GM12875 (cell line): ENCODE measurements at regions not wholly inside any gene's neighbourhood (a gene's known extent, or its start where the extent isn't known, plus 50 kb on each side); places are given as distances from the start of the nearest gene placed in this dataset.
"Not testable (repeated sequence)": the region's sequence is repeated elsewhere in the genome, so short reads cannot be mapped to it uniquely, and the experiment has no call there.

Experiments used
- H3K4me3 ChIP-seq: one replicate; pipeline ENCODE4 v1.5.1; 2011; ENCODE audit warnings: low read depth, low read length, control low read depth
- CTCF ChIP-seq: IDR thresholded peaks from 2 replicates; pipeline ENCODE4 v1.5.1; 2011; ENCODE audit warnings: low read depth, mild to moderate bottlenecking, control low read depth, inconsistent platforms, low read length, moderate library complexity, borderline replicate concordance; ENCODE audit not compliant: insufficient read depth

- TF ChIP-seq CTCF: no peak
- no peak overlapping the region for H3K4me3 ChIP-seq
Measured at GRCh38 chr18:39319141-39319540, 1753.5 kb upstream of the CELF4 start.

GRCh38 chr18:39318462-39318861 is 1752.9 kb upstream of the CELF4 start:
- no peak overlapping the region for H3K4me3 ChIP-seq
- no peak for TF ChIP-seq CTCF

GRCh38 chr18:39318008-39318407 is 1752.4 kb upstream of the CELF4 start:
- no peak for TF ChIP-seq CTCF
- H3K4me3 ChIP-seq: no peak overlapping the region

GRCh38 chr18:39314595-39314994 is 1749.0 kb upstream of the CELF4 start:
- no peak for TF ChIP-seq CTCF
- no peak overlapping the region for H3K4me3 ChIP-seq

- no peak overlapping the region for H3K4me3 ChIP-seq
- no peak for TF ChIP-seq CTCF
Measured at GRCh38 chr18:39313992-39314391, 1748.4 kb upstream of the CELF4 start.

GRCh38 chr18:39311111-39311712 is 1745.6 kb upstream of the CELF4 start:
- TF ChIP-seq CTCF: no peak
- no peak overlapping the region for H3K4me3 ChIP-seq

GRCh38 chr18:39308931-39309521 is 1743.4 kb upstream of the CELF4 start:
- H3K4me3 ChIP-seq: not testable (repeated sequence)

GRCh38 chr18:39305766-39306165 is 1740.2 kb upstream of the CELF4 start:
- no peak for TF ChIP-seq CTCF
- H3K4me3 ChIP-seq: no peak overlapping the region
